Ureter (tissue), 1 donor: ENCODE measurements at regions not wholly inside any gene's neighbourhood (a gene's known extent, or its start where the extent isn't known, plus 50 kb on each side); places are given as distances from the start of the nearest gene placed in this dataset.
"Not testable (repeated sequence)": the region's sequence is repeated elsewhere in the genome, so short reads cannot be mapped to it uniquely, and the experiment has no call there.

ENCODE experiments used
- DNase-seq: peaks from one replicate; pipeline ENCODE4 v3.0.0-alpha.2; 2020; ENCODE audit warnings: low spot score
- donor health status: DM: yes; HTN: yes; CAD: no.

DNA sequence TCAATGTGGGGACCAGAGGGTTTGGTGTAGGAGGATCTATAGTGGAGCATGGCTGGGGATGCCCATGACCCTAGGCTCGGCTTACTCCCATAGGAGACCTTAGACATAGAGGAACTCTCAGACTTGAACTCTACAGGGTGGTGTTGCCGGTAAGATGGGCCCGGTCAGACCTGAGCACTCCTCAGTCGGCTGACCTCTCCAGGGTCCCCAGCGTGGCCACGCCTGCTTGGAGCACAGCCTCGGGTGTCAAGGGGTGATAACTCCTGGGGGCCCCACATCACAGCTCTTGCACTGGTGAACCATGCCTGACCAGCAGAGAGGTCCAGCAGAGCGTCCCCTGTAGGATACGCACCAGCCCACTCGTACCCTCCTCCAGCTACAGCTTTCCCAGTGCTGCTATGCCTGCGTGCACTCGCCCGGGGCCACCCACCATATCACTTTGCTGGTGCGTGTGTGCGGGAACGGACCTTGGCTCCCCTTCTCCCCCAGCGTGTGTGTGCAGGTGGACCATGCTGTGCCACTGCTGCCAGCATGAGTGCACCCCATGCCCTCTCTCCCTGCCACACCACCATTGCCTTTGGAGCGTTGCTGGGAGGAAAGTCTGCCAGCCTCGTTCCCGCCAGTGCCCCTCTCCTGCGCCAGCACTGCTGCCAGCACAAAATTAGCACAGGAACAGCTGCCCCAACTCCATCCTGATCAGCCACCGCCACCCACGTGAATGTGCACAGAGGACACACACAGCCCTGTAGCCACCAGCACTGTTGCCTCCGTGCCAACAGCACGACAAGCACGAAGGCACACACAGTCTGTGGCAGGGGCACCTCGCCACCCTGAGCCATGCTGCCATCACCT is 806.6 kb downstream of the GLUD2 start:
- DNase-seq = no peak

DNA sequence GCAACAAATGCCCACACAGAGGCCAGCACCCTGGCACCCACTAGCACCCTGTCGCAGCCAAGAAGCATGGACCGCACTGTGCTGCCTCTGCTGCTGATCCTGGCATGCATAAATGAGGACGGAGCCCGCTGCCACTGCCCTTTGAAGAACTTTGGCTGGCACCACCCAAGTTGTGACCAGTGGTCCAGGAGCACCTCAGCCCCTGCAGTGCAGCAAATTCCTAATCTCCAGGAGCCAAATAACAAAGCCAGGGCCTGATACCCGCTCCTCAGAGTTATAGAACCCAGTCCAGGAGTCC is 807.2 kb downstream of the GLUD2 start:
- no peak for DNase-seq

DNA sequence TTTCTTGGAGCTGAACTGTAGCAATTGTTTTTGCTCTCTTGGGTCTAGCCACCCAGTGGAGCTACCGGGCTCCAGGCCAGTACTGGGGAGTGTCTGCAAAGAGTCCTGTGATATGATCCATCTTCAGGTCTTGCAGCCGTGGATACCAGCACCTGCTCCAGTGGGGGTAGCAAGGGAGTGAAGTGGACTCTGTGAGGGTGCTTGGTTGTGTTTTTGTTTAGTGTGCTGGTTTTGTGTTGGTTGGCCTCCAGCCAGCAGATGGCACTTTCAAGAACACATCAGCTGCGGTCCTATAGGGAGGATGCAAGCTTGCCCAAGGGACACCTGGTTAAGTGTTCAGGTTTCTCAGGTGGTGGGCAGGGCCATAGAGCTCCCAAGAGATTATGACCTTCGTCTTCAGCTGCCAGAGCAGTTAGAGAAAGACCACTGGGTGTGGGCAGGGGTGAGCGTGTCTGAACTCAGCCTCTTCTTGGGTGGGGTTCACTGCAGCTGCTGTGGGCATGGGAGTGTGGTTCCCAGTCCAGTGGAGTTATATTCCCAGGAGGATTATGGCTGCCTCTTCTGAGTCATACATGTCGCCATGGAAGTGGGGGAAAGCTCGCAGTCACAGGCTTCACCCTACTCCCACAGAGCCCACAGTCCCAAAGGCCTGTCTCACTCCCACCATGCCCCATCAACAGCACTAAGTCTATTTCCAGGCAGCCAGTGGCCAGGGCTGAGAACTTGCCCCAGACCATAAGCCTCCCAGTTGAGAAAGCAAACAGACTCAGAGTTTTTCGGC is 811.6 kb downstream of the GLUD2 start:
- DNase-seq = no peak

DNA sequence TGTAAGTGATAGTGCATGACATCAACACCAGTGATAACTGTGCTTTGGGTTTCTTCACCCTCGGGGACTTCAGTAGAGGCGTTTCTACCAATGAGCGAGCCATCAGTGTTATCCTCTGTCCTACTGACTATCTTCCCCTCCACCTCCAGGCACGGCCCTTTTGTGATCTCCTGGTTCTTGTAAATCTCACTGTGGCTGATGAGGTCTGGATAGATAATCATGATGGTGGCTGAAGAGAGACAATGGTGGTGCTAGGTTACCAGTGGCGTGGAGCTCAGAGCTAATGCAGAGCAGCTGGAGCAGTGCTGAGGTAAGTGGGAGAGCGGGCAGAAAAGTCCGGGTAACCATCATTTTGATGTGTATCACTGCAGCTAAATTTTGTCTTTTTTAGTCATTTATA is 816.6 kb downstream of the GLUD2 start:
- DNase-seq = no peak

DNA sequence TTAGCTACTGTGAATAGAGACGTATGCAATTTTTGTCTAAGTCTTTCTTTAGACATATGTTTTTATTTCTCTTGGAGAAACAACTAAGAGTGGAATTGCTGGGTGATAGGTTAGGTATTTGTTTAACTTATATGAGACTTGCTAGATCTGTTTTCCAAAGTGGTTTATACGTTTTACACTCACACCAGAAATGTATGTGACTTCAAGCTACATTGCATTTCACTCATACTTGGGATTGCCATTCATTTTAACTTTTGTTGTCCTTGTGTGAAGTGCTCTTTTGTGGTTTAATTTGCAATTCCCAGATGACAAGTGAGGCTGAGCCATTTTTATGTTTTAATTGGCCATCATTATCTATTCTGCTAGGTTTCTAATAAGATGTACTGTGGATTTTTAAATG is 817.2 kb downstream of the GLUD2 start:
- no peak for DNase-seq

DNA sequence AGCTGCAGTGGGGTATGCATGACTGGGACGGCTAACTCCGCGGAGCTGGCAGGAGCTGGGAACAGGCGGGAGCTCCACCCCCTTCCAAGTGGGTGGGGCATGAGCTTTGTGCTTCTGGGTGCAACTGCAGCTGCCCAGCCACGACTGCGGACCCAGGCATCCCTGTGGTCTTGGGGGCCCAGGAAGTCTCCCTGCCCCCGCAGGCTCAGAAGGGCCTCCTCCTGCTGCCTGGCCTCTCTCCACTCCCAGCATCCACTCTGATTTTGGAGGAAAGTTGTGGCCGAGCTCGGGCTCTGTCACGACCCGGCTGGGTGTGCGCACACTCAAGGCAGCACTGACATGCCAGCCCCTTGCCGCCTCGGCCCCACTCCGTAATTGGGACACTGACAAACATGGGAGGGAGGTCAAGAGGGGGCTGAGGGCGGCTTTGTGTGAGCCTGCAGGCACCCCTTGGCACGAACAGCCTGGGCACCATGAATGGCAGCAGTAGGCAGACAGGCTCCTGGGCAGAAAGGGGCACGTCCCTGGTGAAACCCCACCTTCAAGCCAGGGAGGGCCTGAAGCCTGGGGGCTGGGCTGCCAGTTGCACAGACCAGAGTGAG is 822.6 kb downstream of the GLUD2 start:
- no peak for DNase-seq

DNA sequence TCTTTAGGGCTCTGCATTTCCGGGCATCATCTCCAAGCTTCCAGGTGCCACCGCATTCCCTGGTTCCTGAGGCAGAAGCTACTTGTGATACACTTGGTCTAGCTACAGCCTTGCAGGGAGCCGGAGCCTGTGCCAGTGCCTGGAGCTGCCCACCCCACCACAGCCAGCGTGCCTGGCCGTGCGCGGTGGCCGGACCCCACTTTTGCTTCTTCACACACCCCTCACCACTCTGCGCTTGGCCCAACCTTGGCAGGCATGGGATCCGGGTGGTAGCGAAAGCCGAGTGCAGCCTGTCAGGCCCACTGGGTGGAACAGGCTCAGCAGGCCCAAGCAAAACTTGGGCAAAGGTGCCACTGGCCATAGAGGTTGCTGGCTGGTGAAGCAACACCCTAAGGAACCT is 823.7 kb downstream of the GLUD2 start:
- DNase-seq = no peak

DNA sequence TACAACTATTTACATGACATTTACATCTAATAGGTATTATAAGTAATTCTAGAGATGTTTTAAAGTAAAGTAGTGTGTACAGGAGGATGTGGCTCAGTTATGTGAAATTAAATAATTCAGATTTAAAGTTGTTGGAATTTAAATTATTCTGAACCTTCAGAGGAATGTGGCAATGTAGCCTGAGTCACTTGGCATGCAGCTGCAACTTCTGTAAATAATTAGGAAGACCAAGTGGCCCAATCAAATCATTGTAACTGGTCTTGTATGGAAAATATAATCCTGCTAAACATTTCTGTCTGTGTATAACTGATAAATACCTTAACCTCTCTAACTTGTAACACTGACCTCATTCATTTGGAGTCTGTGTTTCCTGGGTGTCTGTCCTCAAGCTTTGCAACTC is 828.9 kb downstream of the GLUD2 start:
- DNase-seq = no peak

DNA sequence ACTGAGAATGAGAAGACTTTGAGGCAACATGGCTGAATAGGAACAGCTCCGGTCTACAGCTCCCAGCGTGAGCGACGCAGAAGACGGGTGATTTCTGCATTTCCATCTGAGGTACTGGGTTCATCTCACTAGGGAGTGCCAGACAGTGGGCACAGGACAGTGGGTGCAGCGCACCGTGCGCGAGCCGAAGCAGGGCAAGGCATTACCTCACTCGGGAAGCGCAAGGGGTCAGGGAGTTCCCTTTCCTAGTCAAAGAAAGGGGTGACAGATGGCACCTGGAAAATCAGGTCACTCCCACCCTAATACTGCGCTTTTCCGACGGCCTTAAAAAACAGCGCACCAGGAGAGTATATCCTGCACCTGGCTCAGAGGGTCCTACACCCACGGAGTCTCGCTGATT is 829.9 kb downstream of the GLUD2 start:
- not testable (repeated sequence) for DNase-seq

DNA sequence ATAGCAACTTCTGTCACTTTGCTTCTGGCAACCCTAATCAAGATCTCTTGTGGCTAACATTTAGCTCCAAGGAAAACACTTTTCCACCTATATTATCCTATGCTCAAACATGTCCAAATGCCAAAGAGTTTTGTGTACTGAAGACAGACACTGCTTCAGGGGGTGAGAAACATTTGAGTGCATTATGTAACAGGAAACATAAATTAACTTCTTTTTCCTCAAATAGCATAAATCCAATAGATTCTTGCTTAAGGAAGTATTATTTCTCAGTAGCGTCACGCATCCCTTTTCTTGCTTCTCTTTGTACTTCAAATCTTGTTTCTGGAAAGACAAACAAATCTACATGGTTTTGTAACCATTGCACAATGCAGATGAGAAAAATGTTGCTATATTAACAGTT is 839.1 kb downstream of the GLUD2 start:
- DNase-seq = no peak

DNA sequence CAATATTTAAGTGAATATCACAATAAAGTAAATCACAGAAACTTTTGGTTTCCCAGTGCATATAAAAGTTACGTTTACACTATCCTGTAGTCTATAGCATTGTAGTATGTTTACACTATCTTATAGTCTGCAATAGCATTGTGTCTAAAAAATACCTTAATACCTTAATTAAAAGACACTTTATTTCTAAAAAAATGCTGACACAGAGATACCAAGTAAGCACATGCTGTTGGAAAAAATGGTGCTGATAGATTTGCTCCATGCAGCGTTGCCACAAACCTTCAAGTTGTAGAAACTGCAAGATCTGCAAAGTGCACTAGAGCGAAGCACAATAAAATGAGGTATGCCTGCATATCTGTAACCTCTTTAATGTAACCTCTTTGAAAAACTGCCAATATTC is 847.3 kb downstream of the GLUD2 start:
- DNase-seq = no peak

DNA sequence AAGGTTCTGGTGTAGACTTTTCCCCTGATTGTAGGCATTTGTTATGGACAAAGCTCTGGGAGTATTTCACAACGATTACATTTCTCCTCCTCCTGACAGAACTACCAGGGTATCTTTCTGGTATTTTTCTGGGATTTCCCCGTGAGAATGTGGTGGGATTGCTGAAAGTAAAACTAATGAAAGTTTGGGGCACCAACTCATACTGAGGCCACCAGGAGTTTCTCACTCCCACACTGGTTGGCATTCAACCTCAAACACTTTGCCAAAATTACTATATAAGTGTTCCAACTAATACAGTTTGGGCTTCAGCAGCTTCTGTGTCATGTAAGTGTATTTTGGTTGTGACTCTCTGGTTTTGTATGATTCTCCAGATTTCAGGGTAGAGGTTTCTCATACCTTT is 855.1 kb downstream of the GLUD2 start:
- no peak for DNase-seq

DNA sequence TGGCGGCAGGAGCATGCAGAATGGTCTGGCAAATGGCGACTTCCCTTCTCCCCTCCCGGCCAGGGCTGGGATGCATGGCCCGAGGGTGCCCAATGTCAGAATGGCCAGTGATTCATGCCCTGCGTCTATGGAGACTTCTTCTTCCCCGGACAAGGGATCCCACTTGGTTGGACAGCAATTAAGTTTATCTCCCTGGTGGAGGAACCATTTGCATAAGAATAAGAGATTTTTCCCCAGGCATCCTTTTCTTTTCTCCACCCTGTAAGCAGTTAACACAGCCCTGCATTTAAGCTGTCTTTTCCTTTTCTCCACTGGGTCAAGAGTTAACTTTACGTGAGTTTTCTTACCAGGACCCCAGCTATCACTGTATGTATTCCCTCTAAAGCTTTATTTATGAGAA is 856.6 kb downstream of the GLUD2 start:
- DNase-seq = no peak

DNA sequence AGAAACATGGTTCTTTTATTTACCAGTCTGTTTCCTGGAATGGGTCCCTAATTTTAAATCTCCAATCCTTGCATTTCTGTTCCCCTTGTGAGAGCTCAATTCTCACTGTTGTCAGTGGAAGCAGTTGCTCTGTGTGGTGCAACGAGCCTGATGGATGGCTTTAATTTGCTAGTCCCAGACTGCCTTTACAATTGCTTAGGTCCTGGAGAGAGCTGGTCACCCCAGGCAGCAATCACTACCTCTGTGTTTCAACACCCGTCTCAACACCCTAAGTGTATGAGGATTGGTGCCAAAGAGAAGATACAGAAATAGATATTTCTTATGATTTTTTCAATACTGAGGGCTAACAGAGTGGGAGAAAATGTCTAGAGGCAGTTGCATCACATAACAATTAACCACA is 873.8 kb downstream of the GLUD2 start:
- no peak for DNase-seq

DNA sequence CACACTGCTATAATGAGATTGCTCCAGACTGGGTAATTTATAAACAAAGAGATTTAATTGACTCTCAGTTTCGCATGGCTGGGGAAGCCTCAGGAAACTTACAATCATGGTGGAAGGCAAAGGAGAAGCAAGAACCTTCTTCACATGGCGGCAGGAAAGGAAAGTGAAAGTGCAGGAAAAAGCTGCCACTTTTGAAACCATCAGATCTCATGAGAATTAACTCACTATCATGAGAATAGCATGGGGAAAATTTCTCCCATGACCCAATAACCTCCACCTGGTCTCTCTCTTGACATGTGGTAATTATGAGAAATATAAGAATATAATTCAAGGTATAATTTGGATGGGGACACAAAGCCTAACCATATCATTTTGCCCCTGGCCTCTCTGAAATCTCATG is 884.2 kb downstream of the GLUD2 start:
- DNase-seq = no peak

DNA sequence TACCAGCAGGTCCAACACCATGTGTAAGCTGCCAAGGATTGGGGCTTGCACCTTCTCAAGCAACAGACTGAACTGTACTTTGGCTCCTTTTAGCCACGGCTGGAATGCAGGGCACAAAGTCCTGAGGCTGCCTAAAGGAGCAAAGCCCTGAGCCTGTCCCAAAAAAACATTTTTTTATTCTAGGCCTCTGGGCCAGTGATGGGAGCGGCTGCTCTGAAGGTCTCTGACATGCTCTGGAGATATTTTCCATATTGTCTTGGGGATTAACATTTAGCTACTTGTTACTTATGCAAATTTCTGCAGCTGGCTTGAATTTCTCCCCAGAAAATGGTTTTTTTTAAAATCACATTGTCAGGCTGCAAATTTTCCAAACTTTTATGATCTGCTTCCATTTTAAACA is 885.3 kb downstream of the GLUD2 start:
- DNase-seq = no peak

DNA sequence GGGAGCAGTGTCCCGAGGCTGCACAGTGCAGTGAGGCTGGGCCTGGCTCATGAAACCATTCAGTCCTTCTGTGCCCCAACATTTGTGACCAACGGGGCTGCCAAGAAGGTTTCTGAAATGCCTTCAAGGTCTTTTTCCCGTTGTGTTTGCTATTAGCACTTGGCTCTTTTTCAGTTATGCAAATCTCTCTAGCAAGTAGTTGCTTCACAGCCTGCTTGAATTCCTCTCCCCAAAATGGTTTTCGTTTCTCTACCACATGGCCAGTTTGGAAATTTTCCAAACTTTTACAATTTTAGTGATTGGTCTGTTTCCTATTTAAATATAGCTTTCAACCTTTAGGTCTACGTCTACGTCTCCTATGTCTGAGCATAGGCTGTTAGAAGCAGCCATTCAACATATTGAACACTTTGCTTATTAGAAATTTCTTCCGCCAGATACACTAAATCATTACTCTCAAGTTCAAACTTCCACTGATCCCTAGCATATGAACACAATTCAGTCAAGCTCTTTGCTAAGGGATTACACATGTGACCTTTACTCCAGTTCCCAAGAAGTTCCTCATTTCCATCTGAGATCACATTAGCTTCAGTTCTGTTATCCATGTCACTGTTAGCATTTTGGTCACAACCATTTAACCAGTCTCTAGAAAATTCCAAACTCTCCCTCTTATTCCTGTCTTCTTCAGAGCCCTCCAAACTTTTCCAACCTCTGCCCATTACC is 901.8 kb downstream of the GLUD2 start:
- no peak for DNase-seq

DNA sequence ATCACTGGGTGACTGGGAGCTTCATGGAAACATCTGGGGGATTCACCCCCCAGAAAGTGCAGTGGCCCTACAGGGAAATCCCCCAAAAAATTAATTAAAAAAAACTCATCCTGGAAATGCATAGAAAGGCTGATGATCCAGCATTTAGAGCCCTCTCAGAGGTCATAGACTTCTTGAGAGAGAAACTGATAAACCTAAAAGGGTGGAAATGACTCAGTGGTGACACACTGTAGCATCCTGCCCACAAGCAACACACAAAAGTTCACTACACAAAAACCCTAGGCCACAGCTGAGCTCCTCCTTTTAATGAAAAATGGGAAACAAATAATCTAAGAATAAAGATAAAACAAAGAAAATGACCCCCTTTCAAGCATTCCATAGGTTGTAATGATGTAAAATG is 911.5 kb downstream of the GLUD2 start:
- DNase-seq = no peak

DNA sequence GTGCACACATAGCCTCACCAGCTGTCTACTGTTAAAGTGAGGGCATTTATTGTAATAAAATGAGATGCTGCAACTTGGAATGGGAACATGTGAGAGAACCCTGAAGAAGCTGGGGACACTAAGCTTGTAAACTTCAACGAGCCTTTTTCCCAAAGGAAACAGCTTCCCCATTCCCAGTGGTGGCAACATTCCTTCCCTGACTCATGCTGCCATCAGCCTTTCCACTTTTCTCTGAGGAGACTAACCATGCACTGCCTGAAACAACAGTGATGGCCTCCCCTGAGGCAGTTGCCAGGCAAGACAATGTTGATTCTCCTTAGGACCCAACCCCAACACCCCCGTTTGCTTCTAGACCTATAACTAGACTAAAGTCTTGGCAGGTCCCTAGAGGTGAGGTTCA is 928.3 kb downstream of the GLUD2 start:
- no peak for DNase-seq

DNA sequence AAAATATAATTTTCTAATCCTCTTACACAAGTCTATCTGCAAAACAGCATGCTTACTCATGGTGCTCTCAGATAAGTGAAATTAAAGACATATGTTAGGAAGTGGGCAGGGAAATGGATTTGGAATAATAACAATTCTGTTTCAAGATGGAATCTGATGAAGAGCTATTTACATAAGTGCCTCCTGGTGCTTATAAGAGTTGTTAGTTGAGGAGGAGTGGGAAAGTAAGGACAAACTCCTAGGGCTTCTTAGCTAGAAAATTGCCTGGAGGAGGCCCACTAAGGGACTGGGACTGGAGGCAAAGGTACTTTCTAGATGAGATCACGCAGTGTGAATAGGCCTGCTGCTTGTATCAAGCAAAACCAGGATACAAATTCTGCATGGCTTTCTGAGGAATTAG is 939.8 kb downstream of the GLUD2 start:
- no peak for DNase-seq

DNA sequence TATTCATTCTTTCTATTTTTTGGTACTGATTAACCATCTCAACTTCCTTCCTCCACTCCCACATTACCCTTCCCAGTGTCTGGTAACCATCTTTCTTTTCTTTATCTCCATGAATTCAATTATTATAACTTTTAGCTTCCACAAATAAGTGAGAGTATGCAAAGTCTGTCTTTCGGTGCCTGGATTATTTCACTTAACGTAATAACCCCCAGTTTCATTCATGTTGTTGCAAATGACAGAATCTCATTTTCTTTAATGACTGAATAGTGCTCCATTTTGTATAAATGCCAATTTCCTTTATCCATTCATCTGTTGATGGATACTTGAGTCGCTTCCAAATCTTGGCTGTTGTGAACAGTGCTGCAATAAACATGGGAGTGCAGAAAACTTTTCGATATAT is 940.4 kb downstream of the GLUD2 start:
- DNase-seq = no peak

DNA sequence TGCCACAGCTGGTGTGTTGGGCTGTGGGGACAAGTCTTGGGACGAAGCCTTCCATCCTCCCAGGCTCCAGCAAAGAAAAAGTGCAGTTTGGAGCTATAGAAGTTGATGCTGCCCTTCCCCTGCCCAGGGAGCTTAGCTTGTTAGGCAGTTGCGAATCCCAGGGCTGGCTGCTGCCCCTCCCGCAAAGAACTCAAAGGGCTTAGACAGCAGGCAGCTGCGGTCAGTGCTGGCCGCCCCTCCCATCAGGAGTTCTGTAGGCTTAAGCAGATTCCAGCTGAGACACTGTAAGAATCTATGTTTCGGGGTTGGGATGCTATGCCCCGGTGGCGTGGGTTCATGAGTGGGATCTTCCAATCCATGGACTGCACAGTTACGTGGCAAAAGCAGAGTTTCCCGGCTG is 956.7 kb downstream of the GLUD2 start:
- DNase-seq = no peak

DNA sequence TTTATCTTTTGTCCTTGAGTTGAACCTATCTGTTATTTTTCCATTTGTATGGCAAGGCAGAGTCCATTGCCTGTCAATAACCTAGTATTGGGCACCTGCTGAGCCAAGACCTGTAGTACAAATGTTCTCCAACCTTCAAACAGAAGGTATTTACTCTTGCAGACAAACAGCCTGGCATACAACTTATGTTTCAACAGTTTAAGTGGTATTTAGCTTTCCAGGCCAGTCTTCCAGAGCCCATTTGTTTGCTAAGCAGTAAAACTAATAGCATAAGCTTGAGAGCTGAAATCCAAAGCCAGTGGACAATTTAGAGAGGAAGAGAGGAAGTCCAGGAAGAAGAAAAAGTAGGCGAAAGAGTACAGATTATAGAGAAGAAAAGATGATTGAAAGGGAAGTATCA is 979.3 kb downstream of the GLUD2 start:
- DNase-seq = no peak
